Neural progenitor cell (in vitro differentiated cells): ENCODE measurements at regions not wholly inside any gene's neighbourhood (a gene's known extent, or its start where the extent isn't known, plus 50 kb on each side); places are given as distances from the start of the nearest gene placed in this dataset.

Experiments used
- CTCF ChIP-seq: fragments of 200-600 bp; sonication (generic); IDR thresholded peaks from 2 replicates; pipeline ENCODE4 v1.5.1; 2017; ENCODE audit warnings: antibody characterized with exemption, mild to moderate bottlenecking
- EZH2phosphoT487 ChIP-seq: fragments of 200-600 bp; sonication (generic); IDR thresholded peaks from 2 replicates; pipeline ENCODE4 v1.6.1; 2017; ENCODE audit warnings: antibody characterized with exemption

- no peak for TF ChIP-seq CTCF
- TF ChIP-seq EZH2phosphoT487, result no peak
Observed at GRCh38 chr7:53811555-53812079, 730.6 kb upstream of the VSTM2A start.
